ENCODE measurements at regions not wholly inside any gene's neighbourhood (a gene's known extent, or its start where the extent isn't known, plus 50 kb on each side); places are given as distances from the start of the nearest gene placed in this dataset.

DNA sequence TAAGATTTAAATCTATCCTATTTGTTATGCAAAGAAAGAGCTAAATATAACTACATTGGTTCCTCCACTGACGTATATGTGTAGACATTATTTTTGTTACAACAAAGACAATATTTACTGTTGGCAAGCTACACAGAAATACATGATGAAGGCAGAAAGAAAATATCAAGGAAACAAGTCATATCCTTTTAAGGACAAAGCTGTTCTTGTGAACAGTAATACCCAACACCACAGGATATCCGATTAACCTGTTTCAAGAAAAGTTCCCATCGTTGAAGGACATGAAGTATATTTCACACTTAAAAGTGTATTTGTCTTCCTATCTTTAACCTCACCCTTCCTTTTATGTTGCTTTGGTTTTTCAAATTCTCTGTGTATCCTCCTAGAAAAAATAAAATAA lies 235.8 kb upstream of the AADAT start:
- FAIRE-seq, result no peak
- in situ Hi-C loops (cut with MboI), result no loop called here
- no peak for ATAC-seq
- Histone ChIP-seq H4K20me1 (replicated peaks; ENCODE audit: control insufficient read depth, insufficient read depth, low read length) (no peaks in the 10 kb centered on the region), H3K36me3 (ENCODE audit: control insufficient read depth, insufficient read depth, low read length) (no peaks in the 10 kb centered on the region), H3K9me1 (ENCODE audit: control insufficient read depth, insufficient read depth, low read length) (no peaks in the 10 kb centered on the region), H3K27me3 (ENCODE audit: control insufficient read depth in 2 of 2, insufficient read depth in 2 of 2, low read length in 2 of 2) (no peaks in the 10 kb centered on the region), H3K4me3 (no peak overlapping the region), H3K9ac (ENCODE audit: insufficient read depth in 1 of 2, low read depth in 2 of 2, low read length in 2 of 2) (no peak overlapping the region), H3K9me3 (replicated peaks; ENCODE audit: control insufficient read depth, insufficient read depth, low read depth, low read length) (no peaks in the 10 kb centered on the region; the same call in 1 of the 2 replicates), H3K4me1 (replicated peaks in 1 of 2; ENCODE audit: control insufficient read depth in 2 of 2, insufficient read depth in 2 of 2, low read length in 2 of 2) (no peaks in the 10 kb centered on the region), H3K4me2 (ENCODE audit: insufficient read depth, low read length) (no peak overlapping the region), H2AFZ (ENCODE audit: low read depth, low read length) (no peak overlapping the region), H3K27ac (ENCODE audit: extremely low read depth, low read depth, low read length) (no peak overlapping the region), H3K79me2 (ENCODE audit: control insufficient read depth, insufficient read depth, low read length) (no peaks in the 10 kb centered on the region)
- POLR2A ChIA-PET, result interaction anchor here (0.9 kb wide), 1 partner anchor 11 kb away, joined by 3 read pairs; no protein-coding TSS in a partner anchor
- intact Hi-C loops (cut with micrococcal nuclease), result no loop called here
- no peak for DNase-seq (ENCODE audit: extremely low read depth in 1 of 4, low spot score in 3 of 4)
- CTCF ChIA-PET (ENCODE audit: low intra/inter-chr PET ratio), result no interaction called here
- BruUV-seq (replicated peaks), result no TSS peak
- WGBS (ENCODE audit: insufficient coverage, low coverage, missing lambda C conversion rate), result 0% methylated on average over 3 of the region's 3 CpGs
- TF ChIP-seq, protein P1, sequence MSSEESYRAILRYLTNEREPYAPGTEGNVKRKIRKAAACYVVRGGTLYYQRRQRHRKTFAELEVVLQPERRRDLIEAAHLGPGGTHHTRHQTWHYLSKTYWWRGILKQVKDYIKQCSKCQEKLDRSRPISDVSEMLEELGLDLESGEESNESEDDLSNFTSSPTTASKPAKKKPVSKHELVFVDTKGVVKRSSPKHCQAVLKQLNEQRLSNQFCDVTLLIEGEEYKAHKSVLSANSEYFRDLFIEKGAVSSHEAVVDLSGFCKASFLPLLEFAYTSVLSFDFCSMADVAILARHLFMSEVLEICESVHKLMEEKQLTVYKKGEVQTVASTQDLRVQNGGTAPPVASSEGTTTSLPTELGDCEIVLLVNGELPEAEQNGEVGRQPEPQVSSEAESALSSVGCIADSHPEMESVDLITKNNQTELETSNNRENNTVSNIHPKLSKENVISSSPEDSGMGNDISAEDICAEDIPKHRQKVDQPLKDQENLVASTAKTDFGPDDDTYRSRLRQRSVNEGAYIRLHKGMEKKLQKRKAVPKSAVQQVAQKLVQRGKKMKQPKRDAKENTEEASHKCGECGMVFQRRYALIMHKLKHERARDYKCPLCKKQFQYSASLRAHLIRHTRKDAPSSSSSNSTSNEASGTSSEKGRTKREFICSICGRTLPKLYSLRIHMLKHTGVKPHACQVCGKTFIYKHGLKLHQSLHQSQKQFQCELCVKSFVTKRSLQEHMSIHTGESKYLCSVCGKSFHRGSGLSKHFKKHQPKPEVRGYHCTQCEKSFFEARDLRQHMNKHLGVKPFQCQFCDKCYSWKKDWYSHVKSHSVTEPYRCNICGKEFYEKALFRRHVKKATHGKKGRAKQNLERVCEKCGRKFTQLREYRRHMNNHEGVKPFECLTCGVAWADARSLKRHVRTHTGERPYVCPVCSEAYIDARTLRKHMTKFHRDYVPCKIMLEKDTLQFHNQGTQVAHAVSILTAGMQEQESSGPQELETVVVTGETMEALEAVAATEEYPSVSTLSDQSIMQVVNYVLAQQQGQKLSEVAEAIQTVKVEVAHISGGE (CRISPR knock-in tag; IDR thresholded peaks at IDR 0.05), result no peak
- no peak for TF ChIP-seq ZNF764 (CRISPR knock-in tag; IDR thresholded peaks at IDR 0.05; ENCODE audit: low read depth)
- TF ChIP-seq, protein P2, sequence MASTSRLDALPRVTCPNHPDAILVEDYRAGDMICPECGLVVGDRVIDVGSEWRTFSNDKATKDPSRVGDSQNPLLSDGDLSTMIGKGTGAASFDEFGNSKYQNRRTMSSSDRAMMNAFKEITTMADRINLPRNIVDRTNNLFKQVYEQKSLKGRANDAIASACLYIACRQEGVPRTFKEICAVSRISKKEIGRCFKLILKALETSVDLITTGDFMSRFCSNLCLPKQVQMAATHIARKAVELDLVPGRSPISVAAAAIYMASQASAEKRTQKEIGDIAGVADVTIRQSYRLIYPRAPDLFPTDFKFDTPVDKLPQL (IDR thresholded peaks at IDR 0.05; ENCODE audit: extremely low read depth, insufficient read length), result no peak
- TF ChIP-seq, protein P3, sequence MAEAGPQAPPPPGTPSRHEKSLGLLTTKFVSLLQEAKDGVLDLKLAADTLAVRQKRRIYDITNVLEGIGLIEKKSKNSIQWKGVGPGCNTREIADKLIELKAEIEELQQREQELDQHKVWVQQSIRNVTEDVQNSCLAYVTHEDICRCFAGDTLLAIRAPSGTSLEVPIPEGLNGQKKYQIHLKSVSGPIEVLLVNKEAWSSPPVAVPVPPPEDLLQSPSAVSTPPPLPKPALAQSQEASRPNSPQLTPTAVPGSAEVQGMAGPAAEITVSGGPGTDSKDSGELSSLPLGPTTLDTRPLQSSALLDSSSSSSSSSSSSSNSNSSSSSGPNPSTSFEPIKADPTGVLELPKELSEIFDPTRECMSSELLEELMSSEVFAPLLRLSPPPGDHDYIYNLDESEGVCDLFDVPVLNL (CRISPR knock-in tag; IDR thresholded peaks at IDR 0.05; ENCODE audit: low read depth), result no peak
- TF ChIP-seq PTBP1 (IDR thresholded peaks at IDR 0.05; ENCODE audit: low read depth, low read length), result no peak
- TF ChIP-seq NR4A1 (CRISPR knock-in tag; IDR thresholded peaks at IDR 0.05), result no peak
- no peak for TF ChIP-seq NR4A1 (tag; IDR thresholded peaks at IDR 0.05)
- TF ChIP-seq, protein P4, sequence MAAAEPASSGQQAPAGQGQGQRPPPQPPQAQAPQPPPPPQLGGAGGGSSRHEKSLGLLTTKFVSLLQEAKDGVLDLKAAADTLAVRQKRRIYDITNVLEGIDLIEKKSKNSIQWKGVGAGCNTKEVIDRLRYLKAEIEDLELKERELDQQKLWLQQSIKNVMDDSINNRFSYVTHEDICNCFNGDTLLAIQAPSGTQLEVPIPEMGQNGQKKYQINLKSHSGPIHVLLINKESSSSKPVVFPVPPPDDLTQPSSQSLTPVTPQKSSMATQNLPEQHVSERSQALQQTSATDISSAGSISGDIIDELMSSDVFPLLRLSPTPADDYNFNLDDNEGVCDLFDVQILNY (CRISPR knock-in tag; IDR thresholded peaks at IDR 0.05), result no peak
- no peak for TF ChIP-seq STAT5B (CRISPR knock-in tag; IDR thresholded peaks at IDR 0.05)
- TF ChIP-seq, protein P5, sequence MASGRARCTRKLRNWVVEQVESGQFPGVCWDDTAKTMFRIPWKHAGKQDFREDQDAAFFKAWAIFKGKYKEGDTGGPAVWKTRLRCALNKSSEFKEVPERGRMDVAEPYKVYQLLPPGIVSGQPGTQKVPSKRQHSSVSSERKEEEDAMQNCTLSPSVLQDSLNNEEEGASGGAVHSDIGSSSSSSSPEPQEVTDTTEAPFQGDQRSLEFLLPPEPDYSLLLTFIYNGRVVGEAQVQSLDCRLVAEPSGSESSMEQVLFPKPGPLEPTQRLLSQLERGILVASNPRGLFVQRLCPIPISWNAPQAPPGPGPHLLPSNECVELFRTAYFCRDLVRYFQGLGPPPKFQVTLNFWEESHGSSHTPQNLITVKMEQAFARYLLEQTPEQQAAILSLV (tag; IDR thresholded peaks at IDR 0.05), result no peak
- no peak for TF ChIP-seq HNRNPL (IDR thresholded peaks at IDR 0.05; ENCODE audit: low read depth, low read length)
- TF ChIP-seq, protein P6, sequence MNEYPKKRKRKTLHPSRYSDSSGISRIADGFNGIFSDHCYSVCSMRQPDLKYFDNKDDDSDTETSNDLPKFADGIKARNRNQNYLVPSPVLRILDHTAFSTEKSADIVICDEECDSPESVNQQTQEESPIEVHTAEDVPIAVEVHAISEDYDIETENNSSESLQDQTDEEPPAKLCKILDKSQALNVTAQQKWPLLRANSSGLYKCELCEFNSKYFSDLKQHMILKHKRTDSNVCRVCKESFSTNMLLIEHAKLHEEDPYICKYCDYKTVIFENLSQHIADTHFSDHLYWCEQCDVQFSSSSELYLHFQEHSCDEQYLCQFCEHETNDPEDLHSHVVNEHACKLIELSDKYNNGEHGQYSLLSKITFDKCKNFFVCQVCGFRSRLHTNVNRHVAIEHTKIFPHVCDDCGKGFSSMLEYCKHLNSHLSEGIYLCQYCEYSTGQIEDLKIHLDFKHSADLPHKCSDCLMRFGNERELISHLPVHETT (CRISPR knock-in tag; conservative IDR thresholded peaks at IDR 0.05 in 1 of 2, IDR thresholded peaks at IDR 0.05 in 1 of 2), result no peak
- TF ChIP-seq RBM14 (IDR thresholded peaks at IDR 0.05; ENCODE audit: borderline replicate concordance, insufficient read depth, low read depth, low read length), result no peak

Data from K562 (cell line).